ENCODE measurements at regions not wholly inside any gene's neighbourhood (a gene's known extent, or its start where the extent isn't known, plus 50 kb on each side); places are given as distances from the start of the nearest gene placed in this dataset.

- Histone ChIP-seq H3K27me3 (ENCODE audit: control insufficient read depth, insufficient read depth) (no peaks in the 10 kb centered on the region), H3K4me3 (ENCODE audit: low read length) (no peak overlapping the region), H3K9me3 (ENCODE audit: control insufficient read depth, low read length) (no peaks in the 10 kb centered on the region), H3K4me1 (ENCODE audit: control insufficient read depth, insufficient read depth, low read length) (no peaks in the 10 kb centered on the region), H3K27ac (ENCODE audit: low read length) (no peak overlapping the region)
- no peak for ATAC-seq
- no peak for DNase-seq
- intact Hi-C loops (cut with DNase I): no loop called here
- 59% methylated on average over 2 of the region's 2 CpGs for WGBS
These were observed 58.0 kb upstream of the ZPBP start for GRCh38 chr7:50151001-50151400.

- H3K27ac ChIP-seq (ENCODE audit: low read length): no peak overlapping the region
- H3K9me3 ChIP-seq (ENCODE audit: control insufficient read depth, low read length): no peaks in the 10 kb centered on the region
- DNase-seq: no peak
- intact Hi-C loops (cut with DNase I): loop anchor here in 1 of 4 donors (5.0 kb wide), 1 partner anchor 268 kb away; no protein-coding TSS in a partner anchor
- no peak overlapping the region for H3K4me3 ChIP-seq (ENCODE audit: low read length)
- 56% methylated on average over 2 of the region's 2 CpGs for WGBS
- ATAC-seq: no peak
- no peaks in the 10 kb centered on the region for H3K27me3 ChIP-seq (ENCODE audit: control insufficient read depth, insufficient read depth)
- no peaks in the 10 kb centered on the region for H3K4me1 ChIP-seq (ENCODE audit: control insufficient read depth, insufficient read depth, low read length)
These were observed 56.3 kb upstream of the ZPBP start for GRCh38 chr7:50149369-50149768.

- peak overlapping the region; percentile 13 for H3K4me3 ChIP-seq (ENCODE audit: low read length)
These were observed 55.1 kb upstream of the ZPBP start for GRCh38 chr7:50147951-50148808.

GRCh38 chr7:50146692-50147091 lies 53.6 kb upstream of the ZPBP start:
- Histone ChIP-seq H3K27me3 (ENCODE audit: control insufficient read depth, insufficient read depth) (no peaks in the 10 kb centered on the region), H3K27ac (ENCODE audit: low read length) (no peak overlapping the region), H3K4me3 (ENCODE audit: low read length) (no peak overlapping the region), H3K4me1 (ENCODE audit: control insufficient read depth, insufficient read depth, low read length) (no peaks in the 10 kb centered on the region), H3K9me3 (ENCODE audit: control insufficient read depth, low read length) (no peaks in the 10 kb centered on the region)
- intact Hi-C loops (cut with DNase I): loop anchor here in 1 of 4 donors (5.0 kb wide), 1 partner anchor 271 kb away; no protein-coding TSS in a partner anchor
- DNase-seq (peak in 1 of 3 donors; percentile 34), ATAC-seq (no peak)
- 66% methylated on average over 3 of the region's 3 CpGs for WGBS

More at GRCh38 chr7:50147951-50148808, 55.1 kb upstream of the ZPBP start:
- H3K27ac ChIP-seq (ENCODE audit: low read length): no peak overlapping the region
- H3K27me3 ChIP-seq (ENCODE audit: control insufficient read depth, insufficient read depth): no peaks in the 10 kb centered on the region
- intact Hi-C loops (cut with DNase I): loop anchor here in 1 of 4 donors (5.0 kb wide), 1 partner anchor 269 kb away; no protein-coding TSS in a partner anchor
- no peaks in the 10 kb centered on the region for H3K9me3 ChIP-seq (ENCODE audit: control insufficient read depth, low read length)
- DNase-seq: no peak
- H3K4me1 ChIP-seq (ENCODE audit: control insufficient read depth, insufficient read depth, low read length): no peaks in the 10 kb centered on the region
- no peak for ATAC-seq
- WGBS: 48% methylated on average over 6 of the region's 6 CpGs

- DNase-seq: no peak
- ATAC-seq: no peak
- intact Hi-C loops (cut with DNase I): loop anchor here in 1 of 4 donors (5.0 kb wide), 1 partner anchor 271 kb away; no protein-coding TSS in a partner anchor
- no peaks in the 10 kb centered on the region for H3K9me3 ChIP-seq (ENCODE audit: control insufficient read depth, low read length)
- no peaks in the 10 kb centered on the region for H3K27me3 ChIP-seq (ENCODE audit: control insufficient read depth, insufficient read depth)
- 45% methylated on average over 2 of the region's 2 CpGs for WGBS
- no peak overlapping the region for H3K4me3 ChIP-seq (ENCODE audit: low read length)
- H3K4me1 ChIP-seq (ENCODE audit: control insufficient read depth, insufficient read depth, low read length): no peaks in the 10 kb centered on the region
- H3K27ac ChIP-seq (ENCODE audit: low read length): no peak overlapping the region
These were observed 52.8 kb upstream of the ZPBP start for GRCh38 chr7:50145801-50146338.

GRCh38 chr7:50145226-50145625 lies 52.2 kb upstream of the ZPBP start:
- WGBS: 69% methylated on average over 2 of the region's 2 CpGs
- Histone ChIP-seq H3K9me3 (ENCODE audit: control insufficient read depth, low read length) (no peaks in the 10 kb centered on the region), H3K27me3 (ENCODE audit: control insufficient read depth, insufficient read depth) (no peaks in the 10 kb centered on the region), H3K4me1 (ENCODE audit: control insufficient read depth, insufficient read depth, low read length) (no peaks in the 10 kb centered on the region), H3K4me3 (ENCODE audit: low read length) (no peak overlapping the region), H3K27ac (ENCODE audit: low read length) (no peak overlapping the region)
- DNase-seq (no peak), ATAC-seq (no peak)
- intact Hi-C loops (cut with DNase I): loop anchor here in 1 of 4 donors (5.0 kb wide), 1 partner anchor 272 kb away; no protein-coding TSS in a partner anchor
